ENCODE measurements at regions not wholly inside any gene's neighbourhood (a gene's known extent, or its start where the extent isn't known, plus 50 kb on each side); places are given as distances from the start of the nearest gene placed in this dataset.

DNA sequence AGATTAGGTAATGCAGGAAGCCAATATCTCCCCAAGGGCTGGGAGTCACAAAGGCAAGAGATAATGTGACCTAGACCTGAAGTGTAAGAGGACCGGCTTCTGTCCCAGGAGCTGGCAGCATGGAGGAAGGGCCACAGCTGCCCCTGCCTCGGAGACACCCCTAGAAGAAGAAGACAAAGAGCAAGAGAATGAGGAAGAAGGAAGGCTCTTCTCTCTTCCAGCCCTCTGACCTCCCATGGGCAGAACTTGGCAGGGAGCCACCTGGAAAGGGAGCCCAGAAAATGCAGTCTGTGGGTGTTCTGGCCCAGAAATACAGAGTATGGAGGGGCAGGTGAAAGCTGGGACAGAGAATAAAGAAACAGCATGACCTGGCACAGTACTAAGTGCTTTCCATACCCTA lies 151.0 kb downstream of the C5orf15 start:
- CTCF ChIA-PET (ENCODE audit: partially characterized antibody), result interaction anchor here (0.6 to 1.7 kb wide), 6 partner anchors 52 to 414 kb away, joined by 3 to 8 read pairs (median 4); no protein-coding TSS in a partner anchor

More for the DNA sequence above, 151.0 kb downstream of the C5orf15 start:
- Histone ChIP-seq H4K5ac (ENCODE audit: insufficient read length, low read depth, low read length) (no peak overlapping the region), H2BK120ac (replicated peaks; ENCODE audit: low read depth, low read length) (no peak overlapping the region), H3K18ac (ENCODE audit: extremely low read depth, low read length) (no peak overlapping the region), H3K27me3 (replicated peaks in 1 of 4; ENCODE audit: control insufficient read depth in 3 of 4, extremely low read depth in 1 of 4, insufficient read depth in 3 of 4, low read length in 3 of 4) (no peaks in the 10 kb centered on the region; a peak in 1 of 7 replicates), H3K9ac (replicated peaks in 1 of 4; ENCODE audit: extremely low read depth in 1 of 4, low read depth in 3 of 4, low read length in 3 of 4) (no peak overlapping the region), H3K14ac (ENCODE audit: insufficient read length) (no peak overlapping the region), H3K4me1 (replicated peaks in 1 of 4; ENCODE audit: control insufficient read depth in 3 of 4, insufficient read depth in 4 of 4, low read length in 3 of 4) (no peaks in the 10 kb centered on the region), H3K23me2 (ENCODE audit: low read depth, low read length) (no peaks in the 10 kb centered on the region), H4K91ac (replicated peaks; ENCODE audit: insufficient read length, low read length) (no peak overlapping the region), H2BK20ac (ENCODE audit: low read length) (no peak overlapping the region), H3K36me3 (ENCODE audit: control insufficient read depth in 2 of 4, insufficient read depth in 4 of 4, low read length in 3 of 4) (no peaks in the 10 kb centered on the region), H2BK15ac (ENCODE audit: low read length) (no peak overlapping the region), H3K56ac (replicated peaks; ENCODE audit: insufficient read length, low read depth, low read length) (no peak overlapping the region), H2AK5ac (ENCODE audit: low read depth, low read length) (no peak overlapping the region), H3K4ac (replicated peaks; ENCODE audit: insufficient read length, low read depth, low read length) (no peak overlapping the region), H4K20me1 (replicated peaks in 1 of 2; ENCODE audit: control insufficient read depth in 1 of 2, insufficient read depth in 2 of 2, low read length in 2 of 2) (no peaks in the 10 kb centered on the region), H2BK12ac (ENCODE audit: low read depth, low read length) (no peak overlapping the region), H3K23ac (ENCODE audit: insufficient read length) (no peak overlapping the region), H3K79me1 (ENCODE audit: low read depth, low read length) (no peaks in the 10 kb centered on the region), H3K27ac (ENCODE audit: low read depth, low read length) (no peak overlapping the region), H3K4me3 (ENCODE audit: extremely low read depth in 1 of 4, insufficient read depth in 2 of 4, low read depth in 3 of 4, low read length in 4 of 4) (no peak overlapping the region), H4K8ac (ENCODE audit: extremely low read depth, insufficient read depth, low read length) (no peak overlapping the region), H2BK5ac (ENCODE audit: low read depth, low read length) (no peak overlapping the region), H3K9me3 (ENCODE audit: insufficient read depth in 2 of 2, low read depth in 1 of 2, low read length in 1 of 2) (no peaks in the 10 kb centered on the region), H3K4me2 (ENCODE audit: insufficient read depth in 1 of 2, low read depth in 2 of 2, low read length in 2 of 2) (no peak overlapping the region), H3K79me2 (ENCODE audit: control insufficient read depth in 1 of 2, insufficient read depth in 2 of 2, low read length in 2 of 2) (no peaks in the 10 kb centered on the region), H2AFZ (ENCODE audit: low read length) (no peak overlapping the region)
- no peak for TF ChIP-seq BCL11A (IDR thresholded peaks at IDR 0.05; ENCODE audit: low read depth in 2 of 2, low read length in 2 of 2)
- no peak for TF ChIP-seq POU5F1 (IDR thresholded peaks at IDR 0.05; ENCODE audit: low read depth, low read length)
- TF ChIP-seq RNF2 (IDR thresholded peaks at IDR 0.05; ENCODE audit: borderline replicate concordance, low read depth, low read length, missing control alignments, poor library complexity, severe bottlenecking), result no peak
- no peak for TF ChIP-seq GABPA (IDR thresholded peaks at IDR 0.05; ENCODE audit: borderline replicate concordance, insufficient read depth, low read length)
- no peak for TF ChIP-seq MAX (IDR thresholded peaks at IDR 0.05)
- TF ChIP-seq MAFK (IDR thresholded peaks at IDR 0.05; ENCODE audit: low read depth, low read length), result no peak
- TF ChIP-seq JUN (IDR thresholded peaks at IDR 0.05; ENCODE audit: low read depth, low read length), result no peak
- no peak for TF ChIP-seq EGR1 (IDR thresholded peaks at IDR 0.05; ENCODE audit: borderline replicate concordance, low read depth, low read length)
- TF ChIP-seq TCF12 (IDR thresholded peaks at IDR 0.05; ENCODE audit: low read depth, low read length), result no peak
- no peak for TF ChIP-seq RBBP5 (IDR thresholded peaks at IDR 0.05; ENCODE audit: borderline replicate concordance, low read depth, low read length)
- TF ChIP-seq SP1 (IDR thresholded peaks at IDR 0.05; ENCODE audit: low read depth, low read length), result no peak
- TF ChIP-seq POLR2AphosphoS5 (IDR thresholded peaks at IDR 0.05; ENCODE audit: low read depth, low read length), result no peak
- TF ChIP-seq JUND (IDR thresholded peaks at IDR 0.05; ENCODE audit: low read length), result no peak
- no peak for TF ChIP-seq SRF (IDR thresholded peaks at IDR 0.05; ENCODE audit: low read depth, low read length)
- no peak for TF ChIP-seq SIX5 (IDR thresholded peaks at IDR 0.05; ENCODE audit: low read depth, low read length)
- FAIRE-seq (no peak), DNase-seq (ENCODE audit: low read depth in 1 of 2, low spot score in 2 of 2) (no peak)
- 86% methylated on average over 2 of the region's 2 CpGs; no CpG with 5 or more reads in 1 of the 2 experiments for WGBS, 2 experiments (ENCODE audit: extremely low coverage in 1 of 2, insufficient coverage in 1 of 2, insufficient read length in 1 of 2, insufficient replicate concordance in 2 of 2, low coverage in 1 of 2, low lambda C conversion rate in 2 of 2, missing lambda C conversion rate in 1 of 2)
- POLR2A ChIA-PET (ENCODE audit: partially characterized antibody), result no interaction called here
